ENCODE measurements at regions not wholly inside any gene's neighbourhood (a gene's known extent, or its start where the extent isn't known, plus 50 kb on each side); places are given as distances from the start of the nearest gene placed in this dataset.

- ChIA-PET POLR2A (no interaction called here), CTCF (no interaction called here)
- TF ChIP-seq BHLHE40 (IDR thresholded peaks at IDR 0.05; ENCODE audit: borderline replicate concordance) (no peak), ELF4 (IDR thresholded peaks at IDR 0.05) (no peak), NFRKB (IDR thresholded peaks at IDR 0.05) (no peak), SUZ12 (IDR thresholded peaks at IDR 0.05) (no peak), FOXA1 (IDR thresholded peaks at IDR 0.05) (no peak), PKNOX1 (IDR thresholded peaks at IDR 0.05) (no peak), ARNT (IDR thresholded peaks at IDR 0.05) (no peak), CTBP1 (IDR thresholded peaks at IDR 0.05; ENCODE audit: borderline replicate concordance) (no peak), FOXK2 (IDR thresholded peaks at IDR 0.05) (no peak), ZNF384 (IDR thresholded peaks at IDR 0.05) (no peak), SP1 (IDR thresholded peaks at IDR 0.05) (no peak), FOXM1 (IDR thresholded peaks at IDR 0.05; ENCODE audit: borderline replicate concordance) (no peak), TARDBP (IDR thresholded peaks at IDR 0.05) (no peak), L3MBTL2 (conservative IDR thresholded peaks at IDR 0.05) (no peak), HDGF (IDR thresholded peaks at IDR 0.05; ENCODE audit: borderline replicate concordance) (no peak), LEF1 (IDR thresholded peaks at IDR 0.05; ENCODE audit: borderline replicate concordance) (no peak)
- no peak for DNase-seq (ENCODE audit: extremely low spot score)
Observed at GRCh38 chr12:107557589-107558100, 128.0 kb upstream of the PWP1 start.

GRCh38 chr12:107558141-107558815 is 127.3 kb upstream of the PWP1 start:
- TF ChIP-seq CTBP1 (IDR thresholded peaks at IDR 0.05; ENCODE audit: borderline replicate concordance) (no peak), BHLHE40 (IDR thresholded peaks at IDR 0.05; ENCODE audit: borderline replicate concordance) (no peak), NFRKB (IDR thresholded peaks at IDR 0.05) (no peak), ZNF384 (IDR thresholded peaks at IDR 0.05) (no peak), HDGF (IDR thresholded peaks at IDR 0.05; ENCODE audit: borderline replicate concordance) (no peak), SUZ12 (IDR thresholded peaks at IDR 0.05) (no peak), SP1 (IDR thresholded peaks at IDR 0.05) (no peak), FOXM1 (IDR thresholded peaks at IDR 0.05; ENCODE audit: borderline replicate concordance) (no peak), PKNOX1 (IDR thresholded peaks at IDR 0.05) (no peak), FOXA1 (IDR thresholded peaks at IDR 0.05) (no peak), LEF1 (IDR thresholded peaks at IDR 0.05; ENCODE audit: borderline replicate concordance) (no peak), L3MBTL2 (conservative IDR thresholded peaks at IDR 0.05) (no peak), ELF4 (IDR thresholded peaks at IDR 0.05) (no peak), FOXK2 (IDR thresholded peaks at IDR 0.05) (no peak), TARDBP (IDR thresholded peaks at IDR 0.05) (no peak)
- no peak for DNase-seq (ENCODE audit: extremely low spot score)
- POLR2A ChIA-PET: no interaction called here
- CTCF ChIA-PET: no interaction called here

- no peak for DNase-seq (ENCODE audit: extremely low spot score)
- ChIA-PET CTCF (no interaction called here), POLR2A (no interaction called here)
- TF ChIP-seq L3MBTL2 (conservative IDR thresholded peaks at IDR 0.05) (no peak), SP1 (IDR thresholded peaks at IDR 0.05) (no peak), TARDBP (IDR thresholded peaks at IDR 0.05) (no peak), HDGF (IDR thresholded peaks at IDR 0.05; ENCODE audit: borderline replicate concordance) (no peak), FOXA1 (IDR thresholded peaks at IDR 0.05) (no peak), CTBP1 (IDR thresholded peaks at IDR 0.05; ENCODE audit: borderline replicate concordance) (no peak), FOXM1 (IDR thresholded peaks at IDR 0.05; ENCODE audit: borderline replicate concordance) (no peak), PKNOX1 (IDR thresholded peaks at IDR 0.05) (no peak), ELF4 (IDR thresholded peaks at IDR 0.05) (no peak), ARNT (IDR thresholded peaks at IDR 0.05) (no peak)
Observed at GRCh38 chr12:107558816-107559382, 126.7 kb upstream of the PWP1 start.

- CTCF ChIA-PET: no interaction called here
- POLR2A ChIA-PET: no interaction called here
- no peak for DNase-seq (ENCODE audit: extremely low spot score)
- no peak for TF ChIP-seq TARDBP (IDR thresholded peaks at IDR 0.05)
- no peak for TF ChIP-seq SP1 (IDR thresholded peaks at IDR 0.05)
- no peak for TF ChIP-seq L3MBTL2 (conservative IDR thresholded peaks at IDR 0.05)
- no peak for TF ChIP-seq ARNT (IDR thresholded peaks at IDR 0.05)
- no peak for TF ChIP-seq ZNF384 (IDR thresholded peaks at IDR 0.05)
- no peak for TF ChIP-seq PKNOX1 (IDR thresholded peaks at IDR 0.05)
Observed at GRCh38 chr12:107560165-107560898, 125.3 kb upstream of the PWP1 start.

GRCh38 chr12:107560899-107561285 is 124.7 kb upstream of the PWP1 start:
- POLR2A ChIA-PET: no interaction called here
- CTCF ChIA-PET: no interaction called here
- TF ChIP-seq ELF4 (IDR thresholded peaks at IDR 0.05) (no peak), FOXK2 (IDR thresholded peaks at IDR 0.05) (no peak), TARDBP (IDR thresholded peaks at IDR 0.05) (no peak), HDGF (IDR thresholded peaks at IDR 0.05; ENCODE audit: borderline replicate concordance) (no peak), ZNF384 (IDR thresholded peaks at IDR 0.05) (no peak), BHLHE40 (IDR thresholded peaks at IDR 0.05; ENCODE audit: borderline replicate concordance) (no peak), SUZ12 (IDR thresholded peaks at IDR 0.05) (no peak), PKNOX1 (IDR thresholded peaks at IDR 0.05) (no peak), L3MBTL2 (conservative IDR thresholded peaks at IDR 0.05) (no peak), LEF1 (IDR thresholded peaks at IDR 0.05; ENCODE audit: borderline replicate concordance) (no peak), ARNT (IDR thresholded peaks at IDR 0.05) (no peak), SP1 (IDR thresholded peaks at IDR 0.05) (no peak), CTBP1 (IDR thresholded peaks at IDR 0.05; ENCODE audit: borderline replicate concordance) (no peak), FOXA1 (IDR thresholded peaks at IDR 0.05) (no peak), NFRKB (IDR thresholded peaks at IDR 0.05) (no peak), FOXM1 (IDR thresholded peaks at IDR 0.05; ENCODE audit: borderline replicate concordance) (no peak)
- no peak for DNase-seq (ENCODE audit: extremely low spot score)
